Urinary bladder (tissue), 3 donors: ENCODE measurements at regions not wholly inside any gene's neighbourhood (a gene's known extent, or its start where the extent isn't known, plus 50 kb on each side); places are given as distances from the start of the nearest gene placed in this dataset.

ENCODE experiments used
- DNase-seq: peaks from one replicate; pipeline ENCODE4 v3.0.0-alpha.2; 2015; ENCODE audit errors: extremely low spot score
- H3K27ac ChIP-seq: one replicate; pipeline ENCODE4 v1.5.1; 2013; ENCODE audit warnings: low read depth, mild to moderate bottlenecking, moderate library complexity
- H3K36me3 ChIP-seq: one replicate; pipeline ENCODE4 v1.6.1; 2013; ENCODE audit warnings: mild to moderate bottlenecking, moderate library complexity; ENCODE audit not compliant: insufficient read depth
- H3K4me1 ChIP-seq: one replicate; pipeline ENCODE4 v1.6.1; 2013; ENCODE audit warnings: mild to moderate bottlenecking, moderate library complexity; ENCODE audit not compliant: insufficient read depth
- H3K4me3 ChIP-seq: one replicate; pipeline ENCODE4 v1.5.1; 2013; ENCODE audit warnings: low read depth, low read length
- WGBS: extraction: QIAGEN DNeasy Blood & Tissue Kit; methylation state at CpG from one replicate; pipeline ENCODE4 v1.1.7; 2013; 5-methylcytosine and 5-hydroxymethylcytosine counted together
- donor health status: healthy with polysubstance abuse.
- donor health status: healthy.

GRCh38 chr2:239509373-239510143 lies 108.7 kb upstream of the HDAC4 start:
- no peaks in the 10 kb centered on the region for H3K4me1 ChIP-seq
- WGBS: 66% methylated on average over 19 of the region's 19 CpGs
- no peak for DNase-seq
- H3K36me3 ChIP-seq: no peaks in the 10 kb centered on the region
- H3K27ac ChIP-seq: no peak overlapping the region
- no peak overlapping the region for H3K4me3 ChIP-seq

- Histone ChIP-seq H3K4me1 (no peaks in the 10 kb centered on the region), H3K36me3 (no peaks in the 10 kb centered on the region), H3K27ac (no peak overlapping the region), H3K4me3 (no peak overlapping the region)
- 90% methylated on average over 6 of the region's 6 CpGs for WGBS
- DNase-seq: no peak
Observed at GRCh38 chr2:239508261-239508660, 107.4 kb upstream of the HDAC4 start.

GRCh38 chr2:239507576-239508258 lies 106.9 kb upstream of the HDAC4 start:
- Histone ChIP-seq H3K27ac (no peak overlapping the region), H3K4me1 (no peaks in the 10 kb centered on the region), H3K4me3 (no peak overlapping the region), H3K36me3 (no peaks in the 10 kb centered on the region)
- 87% methylated on average over 18 of the region's 18 CpGs for WGBS
- no peak for DNase-seq

- H3K4me1 ChIP-seq: no peaks in the 10 kb centered on the region
- no peak overlapping the region for H3K27ac ChIP-seq
- no peaks in the 10 kb centered on the region for H3K36me3 ChIP-seq
- no peak for DNase-seq
- 93% methylated on average over 19 of the region's 19 CpGs for WGBS
- H3K4me3 ChIP-seq: no peak overlapping the region
Observed at GRCh38 chr2:239506961-239507360, 106.1 kb upstream of the HDAC4 start.

- Histone ChIP-seq H3K27ac (no peak overlapping the region), H3K4me3 (no peak overlapping the region), H3K4me1 (no peaks in the 10 kb centered on the region), H3K36me3 (no peaks in the 10 kb centered on the region)
- no peak for DNase-seq
- 88% methylated on average over 29 of the region's 29 CpGs for WGBS
Observed at GRCh38 chr2:239506101-239506857, 105.5 kb upstream of the HDAC4 start.

- Histone ChIP-seq H3K4me1 (no peaks in the 10 kb centered on the region), H3K27ac (no peak overlapping the region), H3K36me3 (no peaks in the 10 kb centered on the region), H3K4me3 (no peak overlapping the region)
- 88% methylated on average over 16 of the region's 16 CpGs for WGBS
- no peak for DNase-seq
Observed at GRCh38 chr2:239504643-239505235, 103.9 kb upstream of the HDAC4 start.

GRCh38 chr2:239502430-239503186 lies 101.8 kb upstream of the HDAC4 start:
- 95% methylated on average over 19 of the region's 19 CpGs for WGBS
- Histone ChIP-seq H3K4me3 (no peak overlapping the region), H3K27ac (no peak overlapping the region), H3K36me3 (no peaks in the 10 kb centered on the region), H3K4me1 (no peaks in the 10 kb centered on the region)
- DNase-seq: no peak

GRCh38 chr2:239500574-239501550 lies 100.0 kb upstream of the HDAC4 start:
- Histone ChIP-seq H3K4me3 (no peak overlapping the region), H3K27ac (no peak overlapping the region), H3K36me3 (no peaks in the 10 kb centered on the region), H3K4me1 (no peaks in the 10 kb centered on the region)
- DNase-seq: no peak
- WGBS: 86% methylated on average over 22 of the region's 22 CpGs

GRCh38 chr2:239499726-239500573 lies 99.1 kb upstream of the HDAC4 start:
- WGBS: 43% methylated on average over 13 of the region's 13 CpGs
- H3K4me3 ChIP-seq: no peak overlapping the region
- no peaks in the 10 kb centered on the region for H3K36me3 ChIP-seq
- H3K27ac ChIP-seq: no peak overlapping the region
- no peaks in the 10 kb centered on the region for H3K4me1 ChIP-seq
- no peak for DNase-seq

GRCh38 chr2:239498981-239499634 lies 98.3 kb upstream of the HDAC4 start:
- Histone ChIP-seq H3K4me1 (no peaks in the 10 kb centered on the region), H3K4me3 (no peak overlapping the region), H3K27ac (no peak overlapping the region), H3K36me3 (no peaks in the 10 kb centered on the region)
- DNase-seq: no peak
- WGBS: 66% methylated on average over 21 of the region's 21 CpGs

- Histone ChIP-seq H3K36me3 (no peaks in the 10 kb centered on the region), H3K27ac (no peak overlapping the region), H3K4me1 (no peaks in the 10 kb centered on the region), H3K4me3 (no peak overlapping the region)
- no peak for DNase-seq
- 70% methylated on average over 16 of the region's 16 CpGs for WGBS
Observed at GRCh38 chr2:239498576-239498975, 97.8 kb upstream of the HDAC4 start.
